GM12865 (cell line): ENCODE measurements at regions not wholly inside any gene's neighbourhood (a gene's known extent, or its start where the extent isn't known, plus 50 kb on each side); places are given as distances from the start of the nearest gene placed in this dataset.
A peak's percentile ranks its signal among the peaks of the same experiment; 100 is the strongest.

ENCODE experiments used
- DNase-seq: peaks from one replicate; pipeline ENCODE4 v3.0.0; 2010; ENCODE audit warnings: low read depth
- H3K4me3 ChIP-seq: 2 replicates; pipeline ENCODE4 v1.5.1; 2011; ENCODE audit warnings: mild to moderate bottlenecking, low read depth, low read length, control low read depth
- TF ChIP-seq, protein P1 (sequence below): IDR thresholded peaks from 2 replicates; pipeline ENCODE4 v1.5.1; 2011; ENCODE audit warnings: low read length, control low read depth, low read depth, inconsistent platforms; ENCODE audit not compliant: insufficient read depth; ENCODE audit errors: missing control alignments

DNA sequence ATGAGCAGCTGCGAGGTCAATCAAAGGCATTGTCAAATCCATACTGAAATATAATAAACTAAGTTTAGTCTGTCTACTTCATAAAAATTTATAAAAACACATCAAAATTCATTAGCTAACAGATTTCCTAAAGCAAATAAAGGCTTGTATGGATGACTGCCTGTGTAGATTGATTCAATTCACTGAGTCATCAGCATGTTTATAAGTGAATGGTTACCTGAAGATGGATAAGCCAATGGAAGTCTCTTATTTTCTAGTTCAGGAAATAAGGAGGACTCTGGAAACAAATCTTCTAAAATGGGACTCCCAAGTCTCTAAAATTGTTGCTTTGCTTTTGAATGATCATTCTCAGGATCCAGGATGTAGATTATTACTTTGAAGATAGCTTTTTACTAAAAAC, 57.0 kb upstream of the HNRNPA3 start:
- TF ChIP-seq, protein P1, sequence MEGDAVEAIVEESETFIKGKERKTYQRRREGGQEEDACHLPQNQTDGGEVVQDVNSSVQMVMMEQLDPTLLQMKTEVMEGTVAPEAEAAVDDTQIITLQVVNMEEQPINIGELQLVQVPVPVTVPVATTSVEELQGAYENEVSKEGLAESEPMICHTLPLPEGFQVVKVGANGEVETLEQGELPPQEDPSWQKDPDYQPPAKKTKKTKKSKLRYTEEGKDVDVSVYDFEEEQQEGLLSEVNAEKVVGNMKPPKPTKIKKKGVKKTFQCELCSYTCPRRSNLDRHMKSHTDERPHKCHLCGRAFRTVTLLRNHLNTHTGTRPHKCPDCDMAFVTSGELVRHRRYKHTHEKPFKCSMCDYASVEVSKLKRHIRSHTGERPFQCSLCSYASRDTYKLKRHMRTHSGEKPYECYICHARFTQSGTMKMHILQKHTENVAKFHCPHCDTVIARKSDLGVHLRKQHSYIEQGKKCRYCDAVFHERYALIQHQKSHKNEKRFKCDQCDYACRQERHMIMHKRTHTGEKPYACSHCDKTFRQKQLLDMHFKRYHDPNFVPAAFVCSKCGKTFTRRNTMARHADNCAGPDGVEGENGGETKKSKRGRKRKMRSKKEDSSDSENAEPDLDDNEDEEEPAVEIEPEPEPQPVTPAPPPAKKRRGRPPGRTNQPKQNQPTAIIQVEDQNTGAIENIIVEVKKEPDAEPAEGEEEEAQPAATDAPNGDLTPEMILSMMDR: no peak
- no peak overlapping the region for H3K4me3 ChIP-seq
- no peak for DNase-seq

DNA sequence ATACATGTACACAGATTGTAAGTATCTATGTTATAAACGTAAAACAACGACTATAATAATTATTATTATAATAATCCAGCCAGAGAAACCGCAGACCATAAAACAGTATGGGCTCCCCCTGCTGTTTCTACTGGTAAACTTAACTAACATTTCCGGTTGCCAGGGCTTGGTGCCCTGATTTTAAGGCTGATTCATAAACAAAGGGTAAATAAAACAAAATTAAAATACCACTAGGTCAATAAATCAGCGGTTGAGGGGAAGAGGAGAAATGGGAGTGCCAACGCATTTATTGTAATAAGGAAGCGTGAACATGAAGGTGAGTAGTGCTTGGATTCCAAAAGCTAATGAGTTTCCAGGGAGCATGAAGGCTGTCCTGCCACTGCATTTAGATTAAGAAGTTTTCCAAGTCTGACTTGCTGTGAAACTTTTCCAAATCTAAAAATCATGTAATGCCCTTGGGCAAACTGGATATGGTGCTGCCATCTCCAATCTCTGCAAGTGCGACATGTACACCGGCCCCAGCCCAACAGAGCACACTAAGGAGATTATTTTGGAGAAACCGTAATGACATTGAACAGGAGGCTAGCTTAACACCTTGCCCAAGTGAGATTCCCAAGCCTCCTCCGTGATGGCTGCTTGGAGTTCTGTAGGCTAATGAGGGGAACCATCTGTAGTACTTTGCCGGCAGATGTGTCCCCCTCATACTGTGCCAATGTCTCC, 50.7 kb upstream of the HNRNPA3 start:
- peak; percentile 50 for DNase-seq
- H3K4me3 ChIP-seq: no peak overlapping the region
- TF ChIP-seq, protein P1: peak; percentile 48
